ENCODE measurements at regions not wholly inside any gene's neighbourhood (a gene's known extent, or its start where the extent isn't known, plus 50 kb on each side); places are given as distances from the start of the nearest gene placed in this dataset.
"Not testable (repeated sequence)": the region's sequence is repeated elsewhere in the genome, so short reads cannot be mapped to it uniquely, and the experiment has no call there.

DNA sequence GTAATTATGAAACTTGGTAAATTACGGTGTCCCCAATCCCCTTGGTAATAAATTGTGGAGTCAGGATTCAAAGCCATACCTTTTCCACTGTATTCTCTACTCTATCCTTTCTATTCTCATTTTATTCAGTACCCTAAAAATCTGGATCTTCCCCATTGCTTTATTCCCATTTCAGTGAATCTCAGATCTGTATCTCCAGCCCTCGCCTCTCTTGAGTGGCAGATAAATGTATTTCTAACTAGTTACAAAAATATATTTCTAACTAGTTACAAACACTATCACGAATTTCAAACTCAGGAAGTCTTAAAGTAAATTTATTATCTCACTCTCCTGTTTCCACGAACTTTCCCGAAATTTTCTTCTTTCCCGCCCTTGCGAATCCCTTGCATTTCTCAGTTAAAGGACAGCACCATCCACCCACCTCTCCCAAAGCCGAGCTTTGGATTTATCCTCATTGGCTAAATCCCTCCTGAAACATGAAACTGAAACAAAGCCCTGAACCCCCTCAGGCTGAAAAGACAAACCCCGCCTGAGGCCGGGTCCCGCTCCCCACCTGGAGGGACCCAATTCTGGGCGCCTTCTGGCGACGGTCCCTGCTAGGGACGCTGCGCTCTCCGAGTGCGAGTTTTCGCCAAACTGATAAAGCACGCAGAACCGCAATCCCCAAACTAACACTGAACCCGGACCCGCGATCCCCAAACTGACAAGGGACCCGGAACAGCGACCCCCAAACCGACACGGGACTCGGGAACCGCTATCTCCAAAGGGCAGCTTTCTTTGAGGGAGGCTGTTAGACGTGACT, 164.3 kb upstream of the PABPC3 start:
- H4K20me1 ChIP-seq (ENCODE audit: control insufficient read depth, insufficient read depth, low read depth, low read length): no peaks in the 10 kb centered on the region
- H3F3A ChIP-seq (ENCODE audit: control insufficient read depth, insufficient read depth): no peaks in the 10 kb centered on the region
- TF ChIP-seq, protein P1, sequence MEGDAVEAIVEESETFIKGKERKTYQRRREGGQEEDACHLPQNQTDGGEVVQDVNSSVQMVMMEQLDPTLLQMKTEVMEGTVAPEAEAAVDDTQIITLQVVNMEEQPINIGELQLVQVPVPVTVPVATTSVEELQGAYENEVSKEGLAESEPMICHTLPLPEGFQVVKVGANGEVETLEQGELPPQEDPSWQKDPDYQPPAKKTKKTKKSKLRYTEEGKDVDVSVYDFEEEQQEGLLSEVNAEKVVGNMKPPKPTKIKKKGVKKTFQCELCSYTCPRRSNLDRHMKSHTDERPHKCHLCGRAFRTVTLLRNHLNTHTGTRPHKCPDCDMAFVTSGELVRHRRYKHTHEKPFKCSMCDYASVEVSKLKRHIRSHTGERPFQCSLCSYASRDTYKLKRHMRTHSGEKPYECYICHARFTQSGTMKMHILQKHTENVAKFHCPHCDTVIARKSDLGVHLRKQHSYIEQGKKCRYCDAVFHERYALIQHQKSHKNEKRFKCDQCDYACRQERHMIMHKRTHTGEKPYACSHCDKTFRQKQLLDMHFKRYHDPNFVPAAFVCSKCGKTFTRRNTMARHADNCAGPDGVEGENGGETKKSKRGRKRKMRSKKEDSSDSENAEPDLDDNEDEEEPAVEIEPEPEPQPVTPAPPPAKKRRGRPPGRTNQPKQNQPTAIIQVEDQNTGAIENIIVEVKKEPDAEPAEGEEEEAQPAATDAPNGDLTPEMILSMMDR (IDR thresholded peaks at IDR 0.05; ENCODE audit: low read depth, low read length, poor library complexity, severe bottlenecking): no peak
- TF ChIP-seq EZH2phosphoT487 (IDR thresholded peaks at IDR 0.05; ENCODE audit: borderline replicate concordance, low read length): no peak
- no peaks in the 10 kb centered on the region for H3K9me3 ChIP-seq (ENCODE audit: control insufficient read depth, insufficient read depth, low read length)
- no peaks in the 10 kb centered on the region for H3K36me3 ChIP-seq (ENCODE audit: control insufficient read depth, low read length)
- H3K4me1 ChIP-seq (ENCODE audit: control insufficient read depth, low read length): no peaks in the 10 kb centered on the region
- no peaks in the 10 kb centered on the region for H3K79me2 ChIP-seq (ENCODE audit: control insufficient read depth, low read length)
- no peak overlapping the region for H3K4me3 ChIP-seq (ENCODE audit: low read length)
- H3K27ac ChIP-seq (ENCODE audit: low read depth, low read length): no peak overlapping the region
- H3K9me2 ChIP-seq (replicated peaks; ENCODE audit: control insufficient read depth, low read length): no peaks in the 10 kb centered on the region
- no peak overlapping the region for H3K4me2 ChIP-seq (ENCODE audit: low read length)
- H3K27me3 ChIP-seq (ENCODE audit: control insufficient read depth, low read length): peaks cover 9% of the 10 kb centered on the region; the same call in 1 of the 2 replicates

DNA sequence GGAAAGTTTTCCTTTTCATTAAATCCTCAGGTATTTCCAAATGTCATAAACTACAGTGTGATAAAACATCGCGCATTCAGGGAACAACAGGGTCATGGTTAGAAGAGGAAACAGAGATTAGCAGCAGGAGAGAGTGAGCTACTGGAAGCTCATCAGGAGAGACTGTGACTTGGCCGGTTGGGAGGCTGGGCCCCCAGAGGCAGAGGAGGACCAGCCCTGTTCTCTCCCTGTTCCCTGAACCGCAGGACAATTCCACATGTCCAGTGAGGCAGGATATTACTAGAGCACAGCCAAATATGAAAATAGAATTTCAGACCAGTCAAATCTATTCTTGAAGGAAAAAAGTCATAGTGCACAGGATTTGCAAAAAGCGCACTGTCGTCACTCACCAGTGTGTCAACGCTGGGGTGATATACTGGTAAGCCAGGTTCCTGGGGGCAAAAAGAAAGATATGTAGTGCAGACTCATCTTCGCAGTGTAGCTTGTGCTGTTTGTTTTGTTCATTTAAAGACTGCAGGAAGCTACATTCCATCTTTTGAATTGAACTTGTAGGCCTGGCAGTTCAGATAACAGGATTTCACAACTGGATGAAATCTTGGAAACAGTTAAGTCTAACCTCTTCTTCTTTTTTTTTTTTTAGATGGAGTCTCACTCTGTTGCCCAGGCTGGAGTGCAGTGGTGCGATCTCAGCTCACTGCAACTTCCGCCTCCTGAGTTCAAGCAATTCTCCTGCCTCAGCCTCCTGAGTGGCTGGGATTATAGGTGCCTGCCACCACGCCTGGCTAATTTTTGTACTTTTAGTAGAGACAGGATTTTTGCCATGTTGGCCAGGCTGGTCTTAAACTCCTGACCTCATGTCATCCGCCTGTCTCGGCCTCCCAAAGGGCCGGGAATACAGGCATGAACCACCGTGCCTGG, 162.6 kb upstream of the PABPC3 start:
- not testable (repeated sequence) for H3K4me2 ChIP-seq (ENCODE audit: low read length); H3F3A ChIP-seq (ENCODE audit: control insufficient read depth, insufficient read depth); H3K27ac ChIP-seq (ENCODE audit: low read depth, low read length); H3K9me2 ChIP-seq (replicated peaks; ENCODE audit: control insufficient read depth, low read length); H3K9me3 ChIP-seq (ENCODE audit: control insufficient read depth, insufficient read depth, low read length); H3K4me3 ChIP-seq (ENCODE audit: low read length); H4K20me1 ChIP-seq (ENCODE audit: control insufficient read depth, insufficient read depth, low read depth, low read length); H3K79me2 ChIP-seq (ENCODE audit: control insufficient read depth, low read length); H3K36me3 ChIP-seq (ENCODE audit: control insufficient read depth, low read length); H3K27me3 ChIP-seq (ENCODE audit: control insufficient read depth, low read length); H3K4me1 ChIP-seq (ENCODE audit: control insufficient read depth, low read length)

DNA sequence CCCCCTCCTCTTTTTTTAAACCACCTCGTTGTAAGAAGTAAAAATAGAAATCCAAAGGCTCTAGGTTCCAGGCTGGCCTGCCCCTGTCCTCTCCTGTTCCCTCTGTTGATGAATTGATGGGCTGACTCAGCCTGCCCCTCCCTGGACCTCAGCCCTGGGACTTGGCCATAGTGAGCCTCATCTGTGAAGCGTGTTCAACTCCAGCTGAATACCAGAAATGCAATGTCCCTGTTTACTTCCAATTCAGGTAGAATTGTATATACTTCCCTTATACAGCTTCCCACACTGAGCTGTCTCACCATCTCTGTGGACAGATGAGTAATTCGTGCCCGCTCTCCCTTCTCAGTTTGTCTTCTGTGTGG, 161.9 kb upstream of the PABPC3 start:
- H3F3A ChIP-seq (ENCODE audit: control insufficient read depth, insufficient read depth); H4K20me1 ChIP-seq (ENCODE audit: control insufficient read depth, insufficient read depth, low read depth, low read length); H3K27me3 ChIP-seq (ENCODE audit: control insufficient read depth, low read length); H3K4me2 ChIP-seq (ENCODE audit: low read length); H3K4me3 ChIP-seq (ENCODE audit: low read length); H3K79me2 ChIP-seq (ENCODE audit: control insufficient read depth, low read length); H3K9me2 ChIP-seq (replicated peaks; ENCODE audit: control insufficient read depth, low read length); H3K36me3 ChIP-seq (ENCODE audit: control insufficient read depth, low read length); H3K9me3 ChIP-seq (ENCODE audit: control insufficient read depth, insufficient read depth, low read length); H3K4me1 ChIP-seq (ENCODE audit: control insufficient read depth, low read length); H3K27ac ChIP-seq (ENCODE audit: low read depth, low read length): not testable (repeated sequence)

DNA sequence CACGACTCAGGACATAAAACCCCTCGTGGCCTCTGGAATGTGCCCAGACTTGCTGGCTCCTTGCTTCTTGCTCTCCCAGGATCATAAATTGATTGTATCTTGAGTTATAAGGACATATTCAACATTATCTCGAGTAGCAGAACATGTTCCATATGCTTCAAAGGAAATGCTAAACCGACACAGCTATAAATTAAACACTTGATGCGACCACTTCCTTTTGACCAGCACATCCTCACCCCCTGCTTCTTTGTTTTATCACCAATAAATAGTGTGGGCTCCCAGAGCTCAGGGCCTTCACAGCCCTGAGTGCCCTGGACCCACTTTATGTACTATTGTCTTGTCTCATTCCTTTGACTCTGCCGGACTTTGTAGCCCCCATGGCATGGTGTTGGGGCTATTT, 157.0 kb upstream of the PABPC3 start:
- no peak overlapping the region for H3K4me3 ChIP-seq (ENCODE audit: low read length)
- no peaks in the 10 kb centered on the region for H3K79me2 ChIP-seq (ENCODE audit: control insufficient read depth, low read length)
- no peaks in the 10 kb centered on the region for H3K9me2 ChIP-seq (replicated peaks; ENCODE audit: control insufficient read depth, low read length)
- H3K27me3 ChIP-seq (ENCODE audit: control insufficient read depth, low read length): no peaks in the 10 kb centered on the region
- no peak overlapping the region for H3K27ac ChIP-seq (ENCODE audit: low read depth, low read length)
- H3K36me3 ChIP-seq (ENCODE audit: control insufficient read depth, low read length): no peaks in the 10 kb centered on the region
- peaks cover 2% of the 10 kb centered on the region for H3K4me1 ChIP-seq (ENCODE audit: control insufficient read depth, low read length)
- H4K20me1 ChIP-seq (ENCODE audit: control insufficient read depth, insufficient read depth, low read depth, low read length): no peaks in the 10 kb centered on the region
- H3F3A ChIP-seq (ENCODE audit: control insufficient read depth, insufficient read depth): no peaks in the 10 kb centered on the region
- H3K9me3 ChIP-seq (ENCODE audit: control insufficient read depth, insufficient read depth, low read length): no peaks in the 10 kb centered on the region
- no peak overlapping the region for H3K4me2 ChIP-seq (ENCODE audit: low read length)
- TF ChIP-seq EZH2phosphoT487 (IDR thresholded peaks at IDR 0.05; ENCODE audit: borderline replicate concordance, low read length): no peak
- TF ChIP-seq, protein P1 (IDR thresholded peaks at IDR 0.05; ENCODE audit: low read depth, low read length, poor library complexity, severe bottlenecking): no peak

DNA sequence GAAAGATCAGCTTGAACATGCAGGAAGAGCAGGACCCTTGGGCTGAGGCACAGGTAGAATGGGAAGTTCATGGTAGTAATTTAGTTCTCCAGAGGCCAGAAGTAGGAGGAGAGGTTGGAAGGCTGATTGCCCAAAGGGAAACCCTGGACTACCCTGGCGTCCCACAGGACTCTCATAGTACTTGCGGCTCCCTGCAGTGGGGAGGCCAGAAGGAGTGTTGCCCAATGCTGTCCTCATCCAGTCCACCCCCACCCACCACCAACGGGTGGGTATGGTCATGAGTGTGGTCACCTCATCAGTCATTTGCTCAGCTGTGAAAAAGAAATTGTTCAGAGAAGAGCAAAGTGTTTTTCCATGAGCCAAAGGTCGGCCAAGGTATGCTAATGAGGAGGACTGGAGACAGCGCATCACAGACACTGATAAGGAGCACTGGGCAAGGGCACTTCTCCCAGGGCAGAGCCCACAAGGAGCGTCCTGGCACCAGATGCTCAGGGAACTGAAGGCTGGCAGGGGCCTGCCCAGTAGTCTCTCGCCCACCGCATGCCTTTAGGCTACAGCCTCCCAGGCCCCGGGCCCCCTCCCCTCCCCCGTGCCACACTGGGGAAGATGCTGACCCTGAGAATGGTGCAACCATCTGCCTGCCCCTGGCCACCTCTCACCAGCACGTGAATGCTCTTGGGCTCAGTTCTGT, 154.8 kb upstream of the PABPC3 start:
- not testable (repeated sequence) for H3K4me2 ChIP-seq (ENCODE audit: low read length); H3F3A ChIP-seq (ENCODE audit: control insufficient read depth, insufficient read depth); H3K9me2 ChIP-seq (replicated peaks; ENCODE audit: control insufficient read depth, low read length); H3K36me3 ChIP-seq (ENCODE audit: control insufficient read depth, low read length); H3K79me2 ChIP-seq (ENCODE audit: control insufficient read depth, low read length); H3K9me3 ChIP-seq (ENCODE audit: control insufficient read depth, insufficient read depth, low read length); H3K27ac ChIP-seq (ENCODE audit: low read depth, low read length); H3K4me3 ChIP-seq (ENCODE audit: low read length); H3K27me3 ChIP-seq (ENCODE audit: control insufficient read depth, low read length); H3K4me1 ChIP-seq (ENCODE audit: control insufficient read depth, low read length); H4K20me1 ChIP-seq (ENCODE audit: control insufficient read depth, insufficient read depth, low read depth, low read length)

Measured in DOHH2 (cell line).